Neural cell (in vitro differentiated cells): ENCODE measurements at regions not wholly inside any gene's neighbourhood (a gene's known extent, or its start where the extent isn't known, plus 50 kb on each side); places are given as distances from the start of the nearest gene placed in this dataset.

Source experiments
- EP300 ChIP-seq: fragments of 450-650 bp; conservative IDR thresholded peaks from 2 replicates; pipeline ENCODE4 v1.6.1; 2014; ENCODE audit warnings: antibody characterized with exemption, mild to moderate bottlenecking, moderate library complexity; ENCODE audit not compliant: poor library complexity, severe bottlenecking
- EZH2 ChIP-seq: fragments of 200-600, 300-800 bp; shearing (Covaris generic), sonication (generic); IDR thresholded peaks from 2 replicates; pipeline ENCODE4 v1.6.1; 2014; ENCODE audit warnings: antibody characterized with exemption, low read length, borderline replicate concordance, mild to moderate bottlenecking; ENCODE audit not compliant: insufficient read depth, poor library complexity, severe bottlenecking
- POLR2AphosphoS5 ChIP-seq: IDR thresholded peaks from 2 replicates; pipeline ENCODE4 v1.6.1; 2012
- RAD21 ChIP-seq: fragments of 450-650 bp; conservative IDR thresholded peaks from 2 replicates; pipeline ENCODE4 v1.6.1; 2014; ENCODE audit warnings: antibody characterized with exemption, mild to moderate bottlenecking, moderate library complexity
- TF ChIP-seq, protein P1 (sequence below): IDR thresholded peaks from 2 replicates; pipeline ENCODE4 v1.6.1; 2012; ENCODE audit warnings: borderline replicate concordance
- TF ChIP-seq, protein P2 (sequence below): fragments of 450-650 bp; IDR thresholded peaks from 2 replicates; pipeline ENCODE4 v1.5.1; 2014; ENCODE audit warnings: antibody characterized with exemption, mild to moderate bottlenecking, moderate library complexity; ENCODE audit not compliant: poor library complexity, severe bottlenecking

DNA sequence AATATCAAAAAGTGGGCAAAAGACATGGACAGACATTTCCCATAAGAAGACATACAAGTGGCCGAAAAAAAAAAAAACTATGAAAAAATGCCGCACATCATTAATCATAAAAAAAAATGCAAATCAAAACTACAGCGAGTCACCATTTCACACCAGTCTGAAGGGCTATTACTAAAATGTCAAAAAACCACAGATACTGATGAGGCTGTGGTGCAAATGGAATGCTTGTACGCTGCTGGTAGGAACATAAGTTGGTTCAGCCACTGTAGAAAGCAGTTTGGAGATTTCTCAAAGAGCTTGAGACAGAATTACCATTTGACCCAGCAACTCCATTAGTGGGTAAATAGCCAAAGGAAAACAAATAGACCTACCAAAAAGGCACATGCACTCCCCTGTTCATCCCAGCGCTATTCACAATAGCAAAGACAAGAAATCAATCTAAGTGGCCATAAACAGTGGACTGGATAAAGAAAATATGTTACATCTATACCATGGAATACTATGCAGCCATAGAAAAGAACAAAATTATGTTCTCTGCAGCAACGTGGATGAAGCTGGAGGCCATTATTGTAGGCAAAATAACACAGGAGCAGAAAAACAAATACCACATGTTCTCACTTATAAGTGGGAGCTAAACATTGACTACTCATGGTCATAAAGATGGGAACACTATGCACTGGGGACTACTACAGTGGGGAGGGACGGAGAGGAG, 110.6 kb upstream of the BOD1 start:
- TF ChIP-seq, protein P1, sequence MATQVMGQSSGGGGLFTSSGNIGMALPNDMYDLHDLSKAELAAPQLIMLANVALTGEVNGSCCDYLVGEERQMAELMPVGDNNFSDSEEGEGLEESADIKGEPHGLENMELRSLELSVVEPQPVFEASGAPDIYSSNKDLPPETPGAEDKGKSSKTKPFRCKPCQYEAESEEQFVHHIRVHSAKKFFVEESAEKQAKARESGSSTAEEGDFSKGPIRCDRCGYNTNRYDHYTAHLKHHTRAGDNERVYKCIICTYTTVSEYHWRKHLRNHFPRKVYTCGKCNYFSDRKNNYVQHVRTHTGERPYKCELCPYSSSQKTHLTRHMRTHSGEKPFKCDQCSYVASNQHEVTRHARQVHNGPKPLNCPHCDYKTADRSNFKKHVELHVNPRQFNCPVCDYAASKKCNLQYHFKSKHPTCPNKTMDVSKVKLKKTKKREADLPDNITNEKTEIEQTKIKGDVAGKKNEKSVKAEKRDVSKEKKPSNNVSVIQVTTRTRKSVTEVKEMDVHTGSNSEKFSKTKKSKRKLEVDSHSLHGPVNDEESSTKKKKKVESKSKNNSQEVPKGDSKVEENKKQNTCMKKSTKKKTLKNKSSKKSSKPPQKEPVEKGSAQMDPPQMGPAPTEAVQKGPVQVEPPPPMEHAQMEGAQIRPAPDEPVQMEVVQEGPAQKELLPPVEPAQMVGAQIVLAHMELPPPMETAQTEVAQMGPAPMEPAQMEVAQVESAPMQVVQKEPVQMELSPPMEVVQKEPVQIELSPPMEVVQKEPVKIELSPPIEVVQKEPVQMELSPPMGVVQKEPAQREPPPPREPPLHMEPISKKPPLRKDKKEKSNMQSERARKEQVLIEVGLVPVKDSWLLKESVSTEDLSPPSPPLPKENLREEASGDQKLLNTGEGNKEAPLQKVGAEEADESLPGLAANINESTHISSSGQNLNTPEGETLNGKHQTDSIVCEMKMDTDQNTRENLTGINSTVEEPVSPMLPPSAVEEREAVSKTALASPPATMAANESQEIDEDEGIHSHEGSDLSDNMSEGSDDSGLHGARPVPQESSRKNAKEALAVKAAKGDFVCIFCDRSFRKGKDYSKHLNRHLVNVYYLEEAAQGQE: no peak
- no peak for TF ChIP-seq POLR2AphosphoS5
- TF ChIP-seq, protein P2, sequence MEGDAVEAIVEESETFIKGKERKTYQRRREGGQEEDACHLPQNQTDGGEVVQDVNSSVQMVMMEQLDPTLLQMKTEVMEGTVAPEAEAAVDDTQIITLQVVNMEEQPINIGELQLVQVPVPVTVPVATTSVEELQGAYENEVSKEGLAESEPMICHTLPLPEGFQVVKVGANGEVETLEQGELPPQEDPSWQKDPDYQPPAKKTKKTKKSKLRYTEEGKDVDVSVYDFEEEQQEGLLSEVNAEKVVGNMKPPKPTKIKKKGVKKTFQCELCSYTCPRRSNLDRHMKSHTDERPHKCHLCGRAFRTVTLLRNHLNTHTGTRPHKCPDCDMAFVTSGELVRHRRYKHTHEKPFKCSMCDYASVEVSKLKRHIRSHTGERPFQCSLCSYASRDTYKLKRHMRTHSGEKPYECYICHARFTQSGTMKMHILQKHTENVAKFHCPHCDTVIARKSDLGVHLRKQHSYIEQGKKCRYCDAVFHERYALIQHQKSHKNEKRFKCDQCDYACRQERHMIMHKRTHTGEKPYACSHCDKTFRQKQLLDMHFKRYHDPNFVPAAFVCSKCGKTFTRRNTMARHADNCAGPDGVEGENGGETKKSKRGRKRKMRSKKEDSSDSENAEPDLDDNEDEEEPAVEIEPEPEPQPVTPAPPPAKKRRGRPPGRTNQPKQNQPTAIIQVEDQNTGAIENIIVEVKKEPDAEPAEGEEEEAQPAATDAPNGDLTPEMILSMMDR: no peak
- no peak for TF ChIP-seq EZH2
- no peak for TF ChIP-seq RAD21
- TF ChIP-seq EP300: no peak
